OCI-LY1 (cell line): ENCODE measurements at regions not wholly inside any gene's neighbourhood (a gene's known extent, or its start where the extent isn't known, plus 50 kb on each side); places are given as distances from the start of the nearest gene placed in this dataset.
A peak's percentile ranks its signal among the peaks of the same experiment; 100 is the strongest.

Source experiments
- H2AFZ ChIP-seq: fragments of 200-600 bp; sonication (generic), shearing (Covaris generic); 2 replicates; pipeline ENCODE4 v1.6.0; 2014; ENCODE audit warnings: antibody characterized with exemption, mild to moderate bottlenecking, low read length
- H3F3A ChIP-seq: fragments of 200-600 bp; sonication (generic), shearing (Covaris generic); 2 replicates; pipeline ENCODE4 v1.6.0; 2014; ENCODE audit warnings: mild to moderate bottlenecking, antibody characterized with exemption, low read length, moderate library complexity; ENCODE audit not compliant: insufficient read depth
- H3K27ac ChIP-seq: fragments of 200-600 bp; sonication (generic); 2 replicates; pipeline ENCODE4 v1.5.1; 2014; ENCODE audit warnings: low read length, mixed run types, mild to moderate bottlenecking, low read depth; ENCODE audit not compliant: poor library complexity, severe bottlenecking
- H3K27me3 ChIP-seq: fragments of 200-600 bp; sonication (generic); 2 replicates; pipeline ENCODE4 v1.6.0; 2014; ENCODE audit warnings: antibody characterized with exemption, mild to moderate bottlenecking, low read length, moderate library complexity; ENCODE audit not compliant: insufficient read depth
- H3K36me3 ChIP-seq: fragments of 200-600 bp; sonication (generic); 2 replicates; pipeline ENCODE4 v1.6.1; 2014; ENCODE audit warnings: mild to moderate bottlenecking, antibody characterized with exemption, low read length, moderate library complexity, mixed read lengths; ENCODE audit not compliant: insufficient read depth
- H3K4me1 ChIP-seq: fragments of 200-600 bp; sonication (generic); 2 replicates; pipeline ENCODE4 v1.5.1; 2014; ENCODE audit warnings: mild to moderate bottlenecking, low read length, moderate library complexity; ENCODE audit not compliant: insufficient read depth, severe bottlenecking
- H3K4me2 ChIP-seq: fragments of 200-600 bp; sonication (generic), shearing (Covaris generic); 2 replicates; pipeline ENCODE4 v1.6.1; 2014; ENCODE audit warnings: low read length
- H3K4me3 ChIP-seq: fragments of 200-600 bp; sonication (generic); 2 replicates; pipeline ENCODE4 v1.5.1; 2014; ENCODE audit warnings: low read length, low read depth, mild to moderate bottlenecking, mixed read lengths; ENCODE audit not compliant: poor library complexity, severe bottlenecking
- H3K79me2 ChIP-seq: fragments of 200-600 bp; shearing (Covaris generic); 2 replicates; pipeline ENCODE4 v1.6.1; 2016; ENCODE audit warnings: mixed run types, low read length, mixed read lengths; ENCODE audit not compliant: insufficient read depth
- H3K9ac ChIP-seq: fragments of 200-600 bp; sonication (generic), shearing (Covaris generic); 2 replicates; pipeline ENCODE4 v1.6.1; 2014; ENCODE audit warnings: mild to moderate bottlenecking, low read length, mixed read lengths
- H3K9me2 ChIP-seq: fragments of 200-600 bp; sonication (generic), shearing (Covaris generic); 2 replicates; pipeline ENCODE4 v1.6.1; 2014; ENCODE audit warnings: low read depth, mild to moderate bottlenecking, low read length, mixed read lengths
- H3K9me3 ChIP-seq: fragments of 200-600 bp; shearing (Covaris generic); 2 replicates; pipeline ENCODE4 v1.6.1; 2014; ENCODE audit warnings: low read length, mixed read lengths
- H4K20me1 ChIP-seq: fragments of 200-600 bp; sonication (generic), shearing (Covaris generic); 2 replicates; pipeline ENCODE4 v1.6.0; 2016; ENCODE audit warnings: mild to moderate bottlenecking, low read length; ENCODE audit not compliant: insufficient read depth
- EZH2 ChIP-seq: fragments of 200-600 bp; sonication (generic), shearing (Covaris generic); IDR thresholded peaks from 2 replicates; pipeline ENCODE4 v1.8.0; 2017; ENCODE audit warnings: borderline replicate concordance, mixed run types, mild to moderate bottlenecking, antibody characterized with exemption, low read length, moderate library complexity, mixed read lengths
- TF ChIP-seq, protein P1 (sequence below): fragments of 200-600 bp; sonication (generic), shearing (Covaris generic); IDR thresholded peaks from 2 replicates; pipeline ENCODE4 v1.5.1; 2017; ENCODE audit warnings: mild to moderate bottlenecking, antibody characterized with exemption, low read length, moderate library complexity, mixed read lengths

DNA sequence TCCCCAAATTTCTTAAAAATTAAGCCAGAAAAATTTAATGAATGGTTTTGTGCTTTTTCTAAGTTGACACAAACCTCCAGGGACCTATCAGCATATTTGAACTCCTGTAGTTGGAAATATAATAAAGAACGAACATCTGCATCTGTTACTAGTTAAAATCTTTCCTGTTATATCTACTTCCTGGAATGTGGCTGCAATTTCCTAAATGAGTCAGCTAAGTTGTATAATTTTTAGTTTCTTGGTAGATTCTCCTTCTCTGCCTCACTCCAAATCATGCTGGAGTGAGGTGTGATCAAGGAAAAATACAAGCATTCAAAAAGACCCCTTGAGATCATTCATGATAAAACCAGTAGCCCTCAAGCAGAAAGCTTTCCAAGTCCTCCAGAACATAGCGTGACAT lies 106.2 kb upstream of the MCTP2 start:
- H3K4me2 ChIP-seq, result no peak overlapping the region
- H3K36me3 ChIP-seq, result no peaks in the 10 kb centered on the region
- H3K9me3 ChIP-seq, result no peaks in the 10 kb centered on the region
- no peak overlapping the region for H2AFZ ChIP-seq
- H4K20me1 ChIP-seq, result no peaks in the 10 kb centered on the region
- TF ChIP-seq, protein P1, sequence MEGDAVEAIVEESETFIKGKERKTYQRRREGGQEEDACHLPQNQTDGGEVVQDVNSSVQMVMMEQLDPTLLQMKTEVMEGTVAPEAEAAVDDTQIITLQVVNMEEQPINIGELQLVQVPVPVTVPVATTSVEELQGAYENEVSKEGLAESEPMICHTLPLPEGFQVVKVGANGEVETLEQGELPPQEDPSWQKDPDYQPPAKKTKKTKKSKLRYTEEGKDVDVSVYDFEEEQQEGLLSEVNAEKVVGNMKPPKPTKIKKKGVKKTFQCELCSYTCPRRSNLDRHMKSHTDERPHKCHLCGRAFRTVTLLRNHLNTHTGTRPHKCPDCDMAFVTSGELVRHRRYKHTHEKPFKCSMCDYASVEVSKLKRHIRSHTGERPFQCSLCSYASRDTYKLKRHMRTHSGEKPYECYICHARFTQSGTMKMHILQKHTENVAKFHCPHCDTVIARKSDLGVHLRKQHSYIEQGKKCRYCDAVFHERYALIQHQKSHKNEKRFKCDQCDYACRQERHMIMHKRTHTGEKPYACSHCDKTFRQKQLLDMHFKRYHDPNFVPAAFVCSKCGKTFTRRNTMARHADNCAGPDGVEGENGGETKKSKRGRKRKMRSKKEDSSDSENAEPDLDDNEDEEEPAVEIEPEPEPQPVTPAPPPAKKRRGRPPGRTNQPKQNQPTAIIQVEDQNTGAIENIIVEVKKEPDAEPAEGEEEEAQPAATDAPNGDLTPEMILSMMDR, result no peak
- TF ChIP-seq EZH2, result no peak
- no peak overlapping the region for H3K4me3 ChIP-seq
- H3K4me1 ChIP-seq, result no peaks in the 10 kb centered on the region
- no peaks in the 10 kb centered on the region for H3K9me2 ChIP-seq
- no peak overlapping the region for H3K9ac ChIP-seq
- H3K27me3 ChIP-seq, result no peaks in the 10 kb centered on the region
- H3K27ac ChIP-seq, result no peak overlapping the region
- H3K79me2 ChIP-seq, result no peaks in the 10 kb centered on the region
- H3F3A ChIP-seq, result no peaks in the 10 kb centered on the region

DNA sequence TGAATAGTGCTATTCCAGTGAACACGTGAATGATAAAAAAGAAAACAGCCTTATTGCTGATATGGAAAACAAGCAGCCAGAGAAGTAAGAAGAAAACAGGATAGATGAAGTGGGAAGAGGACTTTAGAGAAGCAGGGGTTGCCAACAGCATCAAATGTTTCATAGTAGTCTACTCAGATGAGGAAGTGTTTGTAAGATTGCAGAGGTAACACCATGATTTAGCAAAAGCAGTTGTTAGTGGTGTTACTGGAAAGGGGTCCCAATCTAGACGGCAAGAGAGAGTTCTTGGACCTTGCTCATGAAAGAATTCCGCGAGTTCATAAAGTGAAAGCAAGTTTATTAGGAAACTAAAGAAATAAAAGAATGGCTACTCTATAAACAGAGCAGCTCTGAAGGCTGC lies 108.8 kb upstream of the MCTP2 start:
- Histone ChIP-seq H3K27ac (no peak overlapping the region), H4K20me1 (no peaks in the 10 kb centered on the region), H3K9ac (no peak overlapping the region), H3K9me3 (no peaks in the 10 kb centered on the region), H3K79me2 (no peaks in the 10 kb centered on the region), H3K27me3 (no peaks in the 10 kb centered on the region), H3K4me1 (no peaks in the 10 kb centered on the region), H3K4me2 (no peak overlapping the region), H3K9me2 (no peaks in the 10 kb centered on the region), H3K4me3 (no peak overlapping the region), H3F3A (no peaks in the 10 kb centered on the region), H3K36me3 (no peaks in the 10 kb centered on the region), H2AFZ (no peak overlapping the region)
- no peak for TF ChIP-seq EZH2
- TF ChIP-seq, protein P1, result no peak

DNA sequence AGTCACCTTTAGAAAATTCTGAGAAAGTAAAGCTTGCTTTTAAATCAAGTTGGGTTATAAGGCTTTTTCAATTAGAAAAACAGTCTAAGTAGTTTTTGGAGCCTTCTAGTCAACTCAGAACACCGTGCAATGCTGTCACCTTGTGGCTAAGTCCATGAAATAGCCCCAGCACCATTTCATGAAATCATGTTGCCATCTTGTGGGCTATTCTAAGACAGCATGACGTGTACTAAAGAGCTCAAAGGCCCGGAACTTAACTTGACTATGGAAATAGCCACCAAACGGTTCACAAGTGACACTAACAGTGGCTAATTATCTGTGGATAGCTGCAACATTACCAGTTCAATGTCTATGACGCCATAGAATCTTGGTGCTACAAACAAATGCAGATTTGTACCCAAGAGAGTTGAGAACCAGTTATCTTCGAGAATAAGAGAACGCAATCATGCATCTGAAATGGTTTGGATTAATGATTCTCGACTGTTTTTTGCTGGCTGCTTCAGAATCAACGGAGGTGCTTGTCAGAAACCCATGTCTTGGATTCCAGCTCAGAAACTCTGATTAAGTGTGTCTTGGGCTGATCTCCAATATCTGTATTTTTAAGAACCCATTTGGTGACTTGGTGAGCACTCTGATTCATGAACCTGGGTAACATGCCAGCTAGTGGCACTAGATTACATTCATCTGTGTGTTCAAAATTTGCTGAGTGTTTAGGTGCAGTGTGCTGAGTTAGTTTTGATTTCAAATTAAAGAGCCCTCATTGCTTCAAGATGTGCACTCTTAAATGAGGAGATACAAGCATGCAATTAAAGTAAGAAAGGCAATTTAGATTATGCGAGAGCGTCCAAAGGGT lies 111.2 kb upstream of the MCTP2 start:
- TF ChIP-seq EZH2, result no peak
- TF ChIP-seq, protein P1, result peak; percentile 99
- no peak overlapping the region for H3K4me2 ChIP-seq
- no peak overlapping the region for H3K4me3 ChIP-seq
- no peak overlapping the region for H3K9ac ChIP-seq
- no peaks in the 10 kb centered on the region for H3K36me3 ChIP-seq
- no peaks in the 10 kb centered on the region for H3F3A ChIP-seq
- no peak overlapping the region for H2AFZ ChIP-seq
- no peaks in the 10 kb centered on the region for H3K9me3 ChIP-seq
- H3K27ac ChIP-seq, result no peak overlapping the region
- no peaks in the 10 kb centered on the region for H3K27me3 ChIP-seq
- H3K79me2 ChIP-seq, result no peaks in the 10 kb centered on the region
- H3K4me1 ChIP-seq, result no peaks in the 10 kb centered on the region
- no peaks in the 10 kb centered on the region for H4K20me1 ChIP-seq
- H3K9me2 ChIP-seq, result no peaks in the 10 kb centered on the region
